Esophagus muscularis mucosa (tissue), 3 donors: ENCODE measurements at regions not wholly inside any gene's neighbourhood (a gene's known extent, or its start where the extent isn't known, plus 50 kb on each side); places are given as distances from the start of the nearest gene placed in this dataset.

Source experiments
- CTCF ChIP-seq, 3 experiments: fragments of 200-600 bp in 2 of 3; fragments of 450-650 bp in 1 of 3; sonication (generic) in 2 of 3; IDR thresholded peaks; one replicate each; pipeline ENCODE4 v1.5.1; 2017 to 2019; ENCODE audit warnings: antibody characterized with exemption in 3 of 3, mild to moderate bottlenecking in 2 of 3, moderate library complexity in 1 of 3
- POLR2AphosphoS5 ChIP-seq, 2 donors: sonication (generic); formaldehyde crosslinking; IDR thresholded peaks; one replicate each; pipeline ENCODE4 v1.6.1; 2017; ENCODE audit warnings: antibody characterized with exemption in 2 of 2

GRCh38 chrX:7318661-7319060 lies 170.7 kb upstream of the PUDP start:
- TF ChIP-seq POLR2AphosphoS5 (IDR thresholded peaks at IDR 0.05) (no peak), CTCF (IDR thresholded peaks at IDR 0.05) (no peak)
